HL-60 (cell line): ENCODE measurements at regions not wholly inside any gene's neighbourhood (a gene's known extent, or its start where the extent isn't known, plus 50 kb on each side); places are given as distances from the start of the nearest gene placed in this dataset.

Source experiments
- DNase-seq, 2 experiments: peaks; one replicate each; pipeline ENCODE4 v3.0.0-alpha.2; 2010 to 2020; ENCODE audit warnings: low read depth in 1 of 2, low spot score in 1 of 2
- H3K27ac ChIP-seq: fragments of 250-450 bp; sonication (Bioruptor Pico); replicated peaks from 2 replicates; pipeline ENCODE4 v1.5.1; 2020; ENCODE audit warnings: mild to moderate bottlenecking, moderate library complexity
- H3K27me3 ChIP-seq: fragments of 250-450 bp; sonication (Bioruptor Pico); 2 replicates; pipeline ENCODE4 v1.5.1; 2021; ENCODE audit warnings: mild to moderate bottlenecking, moderate library complexity; ENCODE audit not compliant: insufficient read depth, poor library complexity, severe bottlenecking
- H3K4me3 ChIP-seq: replicated peaks from 2 replicates; pipeline ENCODE4 v1.5.1; 2011; ENCODE audit warnings: mild to moderate bottlenecking, control low read depth, low read length; ENCODE audit not compliant: insufficient read depth
- CTCF ChIP-seq: IDR thresholded peaks from one replicate; pipeline ENCODE4 v1.5.1; 2011; ENCODE audit warnings: low read length, control low read depth, inconsistent platforms; ENCODE audit not compliant: insufficient read depth
- GABPA ChIP-seq: IDR thresholded peaks from 2 replicates; pipeline ENCODE4 v1.6.1; 2012; ENCODE audit warnings: low read depth
- POLR2AphosphoS5 ChIP-seq: IDR thresholded peaks from 2 replicates; pipeline ENCODE4 v1.6.1; 2012; ENCODE audit warnings: low read depth
- REST ChIP-seq: IDR thresholded peaks from 2 replicates; pipeline ENCODE4 v1.6.1; 2012; ENCODE audit warnings: low read depth; ENCODE audit not compliant: insufficient replicate concordance
- SPI1 ChIP-seq: IDR thresholded peaks from 2 replicates; pipeline ENCODE4 v1.6.1; 2012; ENCODE audit warnings: low read depth, mild to moderate bottlenecking, borderline replicate concordance

- DNase-seq, result no peak
- H3K27me3 ChIP-seq, result no peaks in the 10 kb centered on the region
- H3K4me3 ChIP-seq, result no peak overlapping the region
- no peak overlapping the region for H3K27ac ChIP-seq
- TF ChIP-seq CTCF (no peak), GABPA (no peak), POLR2AphosphoS5 (no peak), REST (no peak), SPI1 (no peak)
Measured at GRCh38 chr2:22946553-22946952, 438.4 kb upstream of the KLHL29 start.

DNA sequence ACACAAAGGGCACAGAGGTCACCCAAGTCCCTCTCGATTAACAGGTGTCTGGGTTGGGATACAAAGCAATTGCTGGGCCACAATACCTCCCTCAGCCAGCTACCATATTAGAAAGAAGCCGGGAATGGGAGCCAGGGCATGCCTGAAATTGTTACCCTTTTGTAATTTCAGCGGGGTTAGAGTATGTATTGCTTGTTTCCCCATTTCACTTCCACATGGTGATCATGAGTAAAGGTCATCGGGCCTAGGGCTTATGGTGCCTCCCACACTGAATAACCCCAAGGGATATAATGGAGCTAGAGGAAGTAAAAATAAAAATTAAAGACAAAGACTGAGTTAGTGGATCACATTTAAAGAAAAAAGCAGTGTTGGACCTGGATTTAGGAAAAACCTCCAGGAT, 437.2 kb upstream of the KLHL29 start:
- no peak for DNase-seq
- no peak overlapping the region for H3K4me3 ChIP-seq
- TF ChIP-seq SPI1 (no peak), GABPA (no peak), REST (no peak), POLR2AphosphoS5 (no peak)
- no peaks in the 10 kb centered on the region for H3K27me3 ChIP-seq
- H3K27ac ChIP-seq, result no peak overlapping the region

DNA sequence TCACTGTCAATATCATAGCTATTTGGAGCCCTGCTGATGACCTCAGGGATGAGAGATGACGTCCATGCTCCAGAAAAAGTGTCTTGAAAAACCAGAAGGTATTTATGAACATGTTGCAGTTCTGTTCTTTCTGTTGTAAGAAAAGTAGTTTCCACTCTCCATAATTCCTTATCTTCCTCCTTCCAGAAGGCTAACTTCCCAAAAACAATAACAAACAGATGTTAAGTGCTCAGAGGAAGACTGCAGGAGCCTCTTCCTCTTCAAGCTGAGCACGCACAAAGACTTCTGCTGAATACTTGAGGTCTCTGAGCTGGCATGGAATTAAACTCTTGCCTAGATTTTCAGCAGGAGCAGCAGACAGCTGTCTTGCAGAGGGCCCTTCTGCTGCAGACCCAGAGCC, 434.5 kb upstream of the KLHL29 start:
- Histone ChIP-seq H3K27ac (no peak overlapping the region), H3K4me3 (no peak overlapping the region), H3K27me3 (no peaks in the 10 kb centered on the region)
- TF ChIP-seq POLR2AphosphoS5 (no peak), GABPA (no peak), REST (no peak), CTCF (no peak), SPI1 (no peak)
- no peak for DNase-seq
